AG04450 (cell line): ENCODE measurements at regions not wholly inside any gene's neighbourhood (a gene's known extent, or its start where the extent isn't known, plus 50 kb on each side); places are given as distances from the start of the nearest gene placed in this dataset.

Experiments
- CTCF ChIA-PET: fragments of 300-600, 350-600 bp; formaldehyde crosslinking; extraction: SDS; loops from one replicate; lab custom pipeline; 2022; ENCODE audit warnings: antibody characterized with exemption, inconsistent platforms; lab: Charles Lee
- POLR2A ChIA-PET: fragments of 350-600 bp; formaldehyde crosslinking; extraction: SDS; loops from one replicate; lab custom pipeline; 2021; ENCODE audit warnings: antibody characterized with exemption, inconsistent platforms; lab: Yijun Ruan, JAX
- DNase-seq: peaks from one replicate; pipeline ENCODE4 v3.0.0-alpha.2; 2011; ENCODE audit warnings: low read depth, low spot score
- H3K27ac ChIP-seq: one replicate; pipeline ENCODE4 v1.5.1; 2012; ENCODE audit warnings: low read depth, low read length, control low read depth
- H3K27me3 ChIP-seq: one replicate; pipeline ENCODE4 v1.6.0; 2012; ENCODE audit warnings: low read length; ENCODE audit not compliant: control insufficient read depth, insufficient read depth
- H3K4me3 ChIP-seq: 2 replicates; pipeline ENCODE4 v1.5.1; 2011; ENCODE audit warnings: mild to moderate bottlenecking, low read depth, low read length, control low read depth
- H3K9me3 ChIP-seq: 2 replicates; pipeline ENCODE4 v1.5.1; 2012; ENCODE audit warnings: low read length; ENCODE audit not compliant: control insufficient read depth, insufficient read depth
- CTCF ChIP-seq: IDR thresholded peaks from 2 replicates; pipeline ENCODE4 v1.5.1; 2011; ENCODE audit warnings: low read depth, low read length, control low read depth, inconsistent platforms

GRCh38 chr7:108684629-108685028 lies 115.0 kb downstream of the DNAJB9 start:
- ChIA-PET CTCF (no interaction called here), POLR2A (no interaction called here)
- Histone ChIP-seq H3K4me3 (no peak overlapping the region), H3K9me3 (no peaks in the 10 kb centered on the region), H3K27ac (no peak overlapping the region), H3K27me3 (no peaks in the 10 kb centered on the region)
- no peak for TF ChIP-seq CTCF
- DNase-seq = no peak

GRCh38 chr7:108686494-108686893 lies 116.8 kb downstream of the DNAJB9 start:
- POLR2A ChIA-PET = no interaction called here
- CTCF ChIA-PET = no interaction called here

GRCh38 chr7:108697254-108697653 lies 127.6 kb downstream of the DNAJB9 start:
- ChIA-PET POLR2A (no interaction called here), CTCF (no interaction called here)
- H3K27ac ChIP-seq = no peak overlapping the region

More at GRCh38 chr7:108686494-108686893, 116.8 kb downstream of the DNAJB9 start:
- Histone ChIP-seq H3K4me3 (no peak overlapping the region), H3K9me3 (no peaks in the 10 kb centered on the region), H3K27me3 (no peaks in the 10 kb centered on the region), H3K27ac (no peak overlapping the region)
- TF ChIP-seq CTCF = no peak
- no peak for DNase-seq

GRCh38 chr7:108711611-108712010 lies 141.9 kb downstream of the DNAJB9 start:
- TF ChIP-seq CTCF = no peak
- H3K4me3 ChIP-seq = no peak overlapping the region
- ChIA-PET CTCF (no interaction called here), POLR2A (no interaction called here)
- no peaks in the 10 kb centered on the region for H3K27me3 ChIP-seq
- no peak for DNase-seq
- H3K27ac ChIP-seq = no peak overlapping the region
- no peaks in the 10 kb centered on the region for H3K9me3 ChIP-seq

More at GRCh38 chr7:108697254-108697653, 127.6 kb downstream of the DNAJB9 start:
- no peaks in the 10 kb centered on the region for H3K27me3 ChIP-seq
- TF ChIP-seq CTCF = no peak
- DNase-seq = no peak
- H3K4me3 ChIP-seq = no peak overlapping the region
- H3K9me3 ChIP-seq = no peaks in the 10 kb centered on the region

- POLR2A ChIA-PET = no interaction called here
- Histone ChIP-seq H3K4me3 (no peak overlapping the region), H3K27ac (no peak overlapping the region), H3K27me3 (no peaks in the 10 kb centered on the region), H3K9me3 (no peaks in the 10 kb centered on the region)
- CTCF ChIA-PET = no interaction called here
- TF ChIP-seq CTCF = no peak
- DNase-seq = no peak
Measured at GRCh38 chr7:108716783-108717182, 147.1 kb downstream of the DNAJB9 start.
